T-cell (primary cell): ENCODE measurements at regions not wholly inside any gene's neighbourhood (a gene's known extent, or its start where the extent isn't known, plus 50 kb on each side); places are given as distances from the start of the nearest gene placed in this dataset.
"Not testable (repeated sequence)": the region's sequence is repeated elsewhere in the genome, so short reads cannot be mapped to it uniquely, and the experiment has no call there.

Experiments used
- ATAC-seq, 4 experiments: fragments of 200-7000 bp in 3 of 4; fragments of 150-1000 bp in 1 of 4; cut with Tn5 transposase; replicated peaks in 1 of 4; 1 replicate in 3 of 4; 2 replicates in 1 of 4; pipeline ENCODE4 v1.10.0; 2021; ENCODE audit warnings: moderate library complexity in 3 of 4, mild to moderate bottlenecking in 2 of 4, moderate number of reproducible peaks in 1 of 4
- CTCF ChIA-PET, 2 donors: fragments of 300-600 bp; sonication (Branson Sonifier 250); formaldehyde crosslinking; loops; one replicate each; lab custom pipeline; 2022; ENCODE audit warnings: antibody characterized with exemption in 2 of 2; lab: Charles Lee
- POLR2A ChIA-PET, 2 donors: fragments of 300-600 bp; sonication (Branson Sonifier 250); formaldehyde crosslinking; loops; one replicate each; lab custom pipeline; 2022; ENCODE audit warnings: antibody characterized with exemption in 2 of 2; lab: Charles Lee
- DNase-seq, 35 experiments: peaks; one replicate each; pipeline versions ENCODE4 v3.0.0 to v3.0.0-alpha.2; 2013 to 2023
- H3K27ac ChIP-seq: one replicate; pipeline ENCODE4 v1.5.1; 2013; ENCODE audit warnings: low read length
- H3K27me3 ChIP-seq, 2 experiments: replicated peaks in 1 of 2; 1 replicate in 1 of 2; 2 replicates in 1 of 2; pipeline versions ENCODE4 v1.6.1 to v1.7.0; 2013; ENCODE audit warnings: low read length in 1 of 2, mixed read lengths in 1 of 2; ENCODE audit not compliant: control insufficient read depth in 2 of 2, insufficient read depth in 2 of 2; ENCODE audit errors: extremely low read depth in 1 of 2
- H3K36me3 ChIP-seq, 2 donors: 1 replicate in 1 of 2; 2 replicates in 1 of 2; pipeline versions ENCODE4 v1.6.1 to v1.7.0; 2013; ENCODE audit warnings: low read length in 1 of 2; ENCODE audit not compliant: control insufficient read depth in 2 of 2, insufficient read depth in 1 of 2; ENCODE audit errors: extremely low read depth in 1 of 2
- H3K4me1 ChIP-seq, 2 experiments: 1 replicate in 1 of 2; 2 replicates in 1 of 2; pipeline versions ENCODE4 v1.6.1 to v1.7.0; 2013; ENCODE audit warnings: low read length in 2 of 2, mixed read lengths in 1 of 2; ENCODE audit not compliant: insufficient read depth in 2 of 2, control insufficient read depth in 1 of 2; ENCODE audit errors: extremely low read depth in 1 of 2
- H3K4me3 ChIP-seq, 2 donors: 1 replicate in 1 of 2; 2 replicates in 1 of 2; pipeline versions ENCODE4 v1.5.1 to v1.7.0; 2013; ENCODE audit warnings: mild to moderate bottlenecking in 2 of 2, low read length in 1 of 2, moderate library complexity in 1 of 2; ENCODE audit not compliant: control insufficient read depth in 1 of 2; ENCODE audit errors: extremely low read depth in 1 of 2
- H3K9me3 ChIP-seq: 2 replicates; pipeline ENCODE4 v1.7.0; 2013
- H3K27ac Mint-ChIP-seq, 2 donors: one replicate each; pipeline ENCODE4 v1.8.0; 2020 to 2021; ENCODE audit warnings: mild to moderate bottlenecking in 2 of 2, mixed read lengths in 2 of 2
- H3K27me3 Mint-ChIP-seq, 2 donors: one replicate each; pipeline ENCODE4 v1.8.0; 2021 to 2022; ENCODE audit warnings: mixed read lengths in 2 of 2
- H3K36me3 Mint-ChIP-seq: one replicate; pipeline ENCODE4 v1.8.0; 2021; ENCODE audit warnings: mixed read lengths
- H3K4me1 Mint-ChIP-seq, 3 donors: one replicate each; pipeline ENCODE4 v1.8.0; 2020 to 2022; ENCODE audit warnings: mixed read lengths in 3 of 3, mild to moderate bottlenecking in 1 of 3
- H3K4me3 Mint-ChIP-seq, 3 donors: one replicate each; pipeline ENCODE4 v1.8.0; 2020 to 2022; ENCODE audit warnings: mild to moderate bottlenecking in 3 of 3, mixed read lengths in 3 of 3, moderate library complexity in 3 of 3
- H3K9me3 Mint-ChIP-seq, 3 donors: one replicate each; pipeline ENCODE4 v1.8.0; 2020 to 2022; ENCODE audit warnings: mixed read lengths in 3 of 3
- WGBS: methylation state at CpG from one replicate; pipeline ENCODE4 v1.1.5; 2013; ENCODE audit warnings: missing lambda C conversion rate; ENCODE audit not compliant: insufficient coverage; 5-methylcytosine and 5-hydroxymethylcytosine counted together

GRCh38 chr5:173486355-173487225, 129.9 kb downstream of the BOD1 start:
- Mint-ChIP-seq H3K27ac (no peak overlapping the region), H3K27me3 (peaks cover 19 to 22% of the 10 kb centered on the region in 2 donors), H3K36me3 (no peaks in the 10 kb centered on the region), H3K9me3 (peaks cover 0 to 5% (median 0%) of the 10 kb centered on the region in 3 donors), H3K4me1 (no peaks in the 10 kb centered on the region), H3K4me3 (no peak overlapping the region)
- ChIA-PET POLR2A (no interaction called here), CTCF (interaction anchor here in 1 of 2 donors (0.7 kb wide), 1 partner anchor 853 kb away, joined by 3 read pairs; no protein-coding TSS in a partner anchor)
- Histone ChIP-seq H3K27ac (no peak overlapping the region), H3K27me3 (peaks cover 0 to 13% of the 10 kb centered on the region in 2 experiments), H3K4me1 (no peaks in the 10 kb centered on the region), H3K4me3 (no peak overlapping the region), H3K9me3 (no peaks in the 10 kb centered on the region), H3K36me3 (no peaks in the 10 kb centered on the region)
- 68% methylated on average over 2 of the region's 6 CpGs for WGBS
- DNase-seq, result no peak
- no peak for ATAC-seq

GRCh38 chr5:173484569-173484968, 131.9 kb downstream of the BOD1 start:
- ChIA-PET CTCF (no interaction called here), POLR2A (no interaction called here)
- H3K9me3 ChIP-seq, result no peaks in the 10 kb centered on the region
- H3K36me3 Mint-ChIP-seq, result no peaks in the 10 kb centered on the region
- peaks cover 0 to 5% (median 0%) of the 10 kb centered on the region in 3 donors for H3K9me3 Mint-ChIP-seq
- ATAC-seq, result no peak
- H3K36me3 ChIP-seq, result no peaks in the 10 kb centered on the region
- H3K4me3 Mint-ChIP-seq, result no peak overlapping the region
- 74% methylated on average over 3 of the region's 10 CpGs for WGBS
- no peak overlapping the region for H3K27ac Mint-ChIP-seq
- H3K27ac ChIP-seq, result no peak overlapping the region
- H3K4me1 Mint-ChIP-seq, result no peaks in the 10 kb centered on the region
- DNase-seq, result no peak
- peaks cover 11 to 15% of the 10 kb centered on the region in 2 donors for H3K27me3 Mint-ChIP-seq
- H3K27me3 ChIP-seq, result peaks cover 0 to 10% of the 10 kb centered on the region in 2 experiments
- H3K4me3 ChIP-seq, result no peak overlapping the region
- H3K4me1 ChIP-seq, result no peaks in the 10 kb centered on the region

GRCh38 chr5:173483599-173483998, 132.9 kb downstream of the BOD1 start:
- H3K36me3 Mint-ChIP-seq, H3K4me3 Mint-ChIP-seq, POLR2A ChIA-PET, H3K9me3 Mint-ChIP-seq, H3K27ac Mint-ChIP-seq, ATAC-seq, H3K36me3 ChIP-seq, H3K4me3 ChIP-seq, CTCF ChIA-PET, H3K9me3 ChIP-seq, H3K4me1 Mint-ChIP-seq, DNase-seq, H3K27ac ChIP-seq, H3K4me1 ChIP-seq: not testable (repeated sequence)
- peaks cover 0 to 10% of the 10 kb centered on the region in 2 experiments for H3K27me3 ChIP-seq
- 92% methylated on average over 3 of the region's 3 CpGs for WGBS
- H3K27me3 Mint-ChIP-seq, result peaks cover 8 to 17% of the 10 kb centered on the region in 2 donors

- ChIA-PET POLR2A (no interaction called here), CTCF (no interaction called here)
- no peaks in the 10 kb centered on the region for H3K9me3 ChIP-seq
- H3K4me3 ChIP-seq, result no peak overlapping the region
- Mint-ChIP-seq H3K9me3 (peaks cover 0 to 5% (median 0%) of the 10 kb centered on the region in 3 donors), H3K36me3 (no peaks in the 10 kb centered on the region), H3K4me3 (no peak overlapping the region), H3K27me3 (peaks cover 8 to 18% of the 10 kb centered on the region in 2 donors), H3K27ac (no peak overlapping the region), H3K4me1 (no peaks in the 10 kb centered on the region)
- no peak overlapping the region for H3K27ac ChIP-seq
- WGBS, result 67% methylated on average over 1 of the region's 4 CpGs
- no peaks in the 10 kb centered on the region for H3K36me3 ChIP-seq
- DNase-seq (no peak), ATAC-seq (no peak)
- peaks cover 0 to 10% of the 10 kb centered on the region in 2 experiments for H3K27me3 ChIP-seq
- no peaks in the 10 kb centered on the region for H3K4me1 ChIP-seq
Observed at GRCh38 chr5:173483160-173483559, 133.3 kb downstream of the BOD1 start.

GRCh38 chr5:173481821-173482220, 134.6 kb downstream of the BOD1 start:
- H3K9me3 Mint-ChIP-seq, result peaks cover 0 to 5% (median 0%) of the 10 kb centered on the region in 3 donors

GRCh38 chr5:173480896-173481295, 135.6 kb downstream of the BOD1 start:
- Mint-ChIP-seq H3K36me3 (no peaks in the 10 kb centered on the region), H3K27ac (no peak overlapping the region), H3K4me1 (no peaks in the 10 kb centered on the region), H3K27me3 (peaks cover under 1 to 10% of the 10 kb centered on the region in 2 donors), H3K9me3 (peaks cover 0 to under 1% (median 0%) of the 10 kb centered on the region in 3 donors), H3K4me3 (no peak overlapping the region)
- POLR2A ChIA-PET, result no interaction called here
- CTCF ChIA-PET, result no interaction called here
- no peak overlapping the region for H3K27ac ChIP-seq
- no peaks in the 10 kb centered on the region for H3K36me3 ChIP-seq
- no peak overlapping the region for H3K4me3 ChIP-seq
- H3K27me3 ChIP-seq, result peaks cover 0 to 7% of the 10 kb centered on the region in 2 experiments
- no peak for DNase-seq
- no peaks in the 10 kb centered on the region for H3K4me1 ChIP-seq
- no peaks in the 10 kb centered on the region for H3K9me3 ChIP-seq
- no peak for ATAC-seq

More at GRCh38 chr5:173481821-173482220, 134.6 kb downstream of the BOD1 start:
- ATAC-seq (no peak), DNase-seq (no peak)
- POLR2A ChIA-PET, result no interaction called here
- Mint-ChIP-seq H3K4me1 (no peaks in the 10 kb centered on the region), H3K27me3 (peaks cover 3 to 10% of the 10 kb centered on the region in 2 donors), H3K27ac (no peak overlapping the region), H3K4me3 (no peak overlapping the region), H3K36me3 (no peaks in the 10 kb centered on the region)
- H3K27ac ChIP-seq, result no peak overlapping the region
- no peaks in the 10 kb centered on the region for H3K4me1 ChIP-seq
- H3K27me3 ChIP-seq, result peaks cover 0 to 10% of the 10 kb centered on the region in 2 experiments
- CTCF ChIA-PET, result no interaction called here
- no peak overlapping the region for H3K4me3 ChIP-seq
- 64% methylated on average over 4 of the region's 5 CpGs for WGBS
- no peaks in the 10 kb centered on the region for H3K9me3 ChIP-seq
- H3K36me3 ChIP-seq, result no peaks in the 10 kb centered on the region
